ENCODE measurements at regions not wholly inside any gene's neighbourhood (a gene's known extent, or its start where the extent isn't known, plus 50 kb on each side); places are given as distances from the start of the nearest gene placed in this dataset.
A peak's percentile ranks its signal among the peaks of the same experiment; 100 is the strongest.

- H3K27me3 ChIP-seq: no peaks in the 10 kb centered on the region
- H3K4me1 ChIP-seq: peaks cover 17% of the 10 kb centered on the region
- no peaks in the 10 kb centered on the region for H3K36me3 ChIP-seq
- no peak overlapping the region for H3K4me3 ChIP-seq
- DNase-seq (ENCODE audit: low spot score in 2 of 2): no peak
- H3K27ac ChIP-seq: peak overlapping the region; percentile 16
- TF ChIP-seq POLR2AphosphoS5 (IDR thresholded peaks at IDR 0.05) (no peak), CTCF (IDR thresholded peaks at IDR 0.05) (no peak), EP300 (IDR thresholded peaks at IDR 0.05) (no peak), POLR2A (IDR thresholded peaks at IDR 0.05) (no peak)
- 66% methylated on average over 3 of the region's 3 CpGs for whole genome bisulfite sequencing
- no peaks in the 10 kb centered on the region for H3K9me3 ChIP-seq
Measured at GRCh38 chr6:141401851-141402250, 730.9 kb upstream of the GJE1 start.

- Histone ChIP-seq H3K9me3 (no peaks in the 10 kb centered on the region), H3K27ac (no peak overlapping the region), H3K27me3 (no peaks in the 10 kb centered on the region), H3K4me1 (peaks cover 17% of the 10 kb centered on the region), H3K4me3 (no peak overlapping the region), H3K36me3 (no peaks in the 10 kb centered on the region)
- DNase-seq (ENCODE audit: low spot score in 2 of 2): no peak
- 32% methylated on average over 4 of the region's 4 CpGs for WGBS
- TF ChIP-seq CTCF (IDR thresholded peaks at IDR 0.05): no peak
- no peak for TF ChIP-seq POLR2A (IDR thresholded peaks at IDR 0.05)
- TF ChIP-seq EP300 (IDR thresholded peaks at IDR 0.05): no peak
- TF ChIP-seq POLR2AphosphoS5 (IDR thresholded peaks at IDR 0.05): peak in 1 of 3 donors; percentile 64
Measured at GRCh38 chr6:141401168-141401567, 731.6 kb upstream of the GJE1 start.

GRCh38 chr6:141398949-141399348 is 733.8 kb upstream of the GJE1 start:
- Histone ChIP-seq H3K4me1 (peaks cover 17% of the 10 kb centered on the region), H3K27ac (no peak overlapping the region), H3K9me3 (no peaks in the 10 kb centered on the region), H3K27me3 (no peaks in the 10 kb centered on the region), H3K4me3 (no peak overlapping the region), H3K36me3 (no peaks in the 10 kb centered on the region)
- DNase-seq (ENCODE audit: low spot score in 2 of 2): no peak
- no peak for TF ChIP-seq POLR2A (IDR thresholded peaks at IDR 0.05)
- no peak for TF ChIP-seq POLR2AphosphoS5 (IDR thresholded peaks at IDR 0.05)
- TF ChIP-seq CTCF (IDR thresholded peaks at IDR 0.05): no peak
- TF ChIP-seq EP300 (IDR thresholded peaks at IDR 0.05): no peak
- WGBS: 63% methylated on average over 3 of the region's 3 CpGs

- Histone ChIP-seq H3K9me3 (no peaks in the 10 kb centered on the region), H3K36me3 (no peaks in the 10 kb centered on the region), H3K27ac (no peak overlapping the region), H3K27me3 (no peaks in the 10 kb centered on the region), H3K4me1 (no peaks in the 10 kb centered on the region), H3K4me3 (no peak overlapping the region)
- no peak for TF ChIP-seq POLR2AphosphoS5 (IDR thresholded peaks at IDR 0.05)
- no peak for TF ChIP-seq POLR2A (IDR thresholded peaks at IDR 0.05)
- no peak for TF ChIP-seq CTCF (IDR thresholded peaks at IDR 0.05)
- TF ChIP-seq EP300 (IDR thresholded peaks at IDR 0.05): no peak
- 95% methylated on average over 8 of the region's 9 CpGs for WGBS
- no peak for DNase-seq (ENCODE audit: low spot score in 2 of 2)
Measured at GRCh38 chr6:141395443-141396008, 737.2 kb upstream of the GJE1 start.

- TF ChIP-seq EP300 (IDR thresholded peaks at IDR 0.05): no peak
- no peak for TF ChIP-seq CTCF (IDR thresholded peaks at IDR 0.05)
- no peak for TF ChIP-seq POLR2AphosphoS5 (IDR thresholded peaks at IDR 0.05)
- TF ChIP-seq POLR2A (IDR thresholded peaks at IDR 0.05): no peak
- Histone ChIP-seq H3K27me3 (no peaks in the 10 kb centered on the region), H3K4me3 (no peak overlapping the region), H3K4me1 (no peaks in the 10 kb centered on the region), H3K27ac (no peak overlapping the region), H3K9me3 (no peaks in the 10 kb centered on the region), H3K36me3 (no peaks in the 10 kb centered on the region)
- no peak for DNase-seq (ENCODE audit: low spot score in 2 of 2)
- WGBS: 95% methylated on average over 10 of the region's 13 CpGs
Measured at GRCh38 chr6:141394565-141395051, 738.1 kb upstream of the GJE1 start.
